ENCODE measurements at regions not wholly inside any gene's neighbourhood (a gene's known extent, or its start where the extent isn't known, plus 50 kb on each side); places are given as distances from the start of the nearest gene placed in this dataset.

DNA sequence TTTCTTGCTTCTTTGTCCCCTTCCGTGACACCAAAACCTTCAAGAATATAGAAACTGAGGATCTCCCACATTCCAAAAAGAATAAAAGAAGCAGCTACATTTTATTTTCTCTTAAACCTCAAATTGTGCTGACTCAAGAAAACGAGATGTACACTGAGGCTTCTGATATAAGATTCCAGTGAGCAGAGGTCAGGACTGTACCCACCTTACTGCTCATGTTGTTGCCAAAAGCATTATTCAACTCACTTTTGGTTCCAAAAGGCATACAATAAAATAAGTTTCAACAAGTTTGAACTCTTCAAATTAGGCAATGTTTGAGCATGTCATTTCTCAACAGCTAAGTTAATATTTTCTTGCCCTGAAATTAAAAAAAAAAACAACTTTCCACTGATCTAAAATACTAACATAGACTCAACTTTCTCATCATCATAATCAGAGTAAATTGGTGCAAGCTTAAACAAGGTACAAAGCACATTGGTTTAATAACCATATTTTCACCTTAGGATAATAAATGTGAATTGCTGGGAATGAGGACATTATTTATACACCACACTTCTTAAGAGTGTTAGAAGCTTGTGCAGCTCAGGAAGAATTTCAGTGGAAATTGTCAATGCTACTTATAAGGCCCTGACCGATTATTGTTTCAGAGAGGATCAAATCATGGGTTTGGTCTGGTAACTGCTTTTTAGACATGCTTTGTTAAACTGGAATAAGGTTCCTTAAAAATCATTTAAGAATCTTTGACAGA, 629.0 kb upstream of the IGFBP3 start:
- Histone ChIP-seq H3K36me3 (ENCODE audit: insufficient read depth, low read length) (no peaks in the 10 kb centered on the region), H3K27me3 (ENCODE audit: insufficient read depth, low read length) (no peaks in the 10 kb centered on the region), H3K9ac (ENCODE audit: low read length) (no peak overlapping the region), H3K9me3 (ENCODE audit: insufficient read depth, low read depth, low read length) (no peaks in the 10 kb centered on the region), H3K79me2 (ENCODE audit: insufficient read depth, low read length) (no peaks in the 10 kb centered on the region), H3K4me2 (ENCODE audit: low read length) (no peak overlapping the region), H4K20me1 (ENCODE audit: insufficient read depth, low read length) (no peaks in the 10 kb centered on the region), H3K4me1 (ENCODE audit: insufficient read depth, low read length) (peaks cover 16% of the 10 kb centered on the region), H2AFZ (ENCODE audit: low read depth, low read length) (no peak overlapping the region), H3K27ac (ENCODE audit: low read depth, low read length) (no peak overlapping the region), H3K4me3 (ENCODE audit: insufficient read depth, low read depth, low read length) (no peak overlapping the region)
- H3K27me3 Mint-ChIP-seq (ENCODE audit: low read depth, unreplicated experiment): no peaks in the 10 kb centered on the region
- no peak for DNase-seq (ENCODE audit: low read depth)
- no peaks in the 10 kb centered on the region for H3K9me3 Mint-ChIP-seq (ENCODE audit: unreplicated experiment)
- FAIRE-seq: no peak
- no peak overlapping the region for H3K4me3 Mint-ChIP-seq (ENCODE audit: unreplicated experiment)
- H3K4me1 Mint-ChIP-seq (ENCODE audit: low read depth, unreplicated experiment): peaks cover 15% of the 10 kb centered on the region
- TF ChIP-seq EZH2 (IDR thresholded peaks at IDR 0.05; ENCODE audit: insufficient read depth, low read length): no peak
- TF ChIP-seq, protein P1, sequence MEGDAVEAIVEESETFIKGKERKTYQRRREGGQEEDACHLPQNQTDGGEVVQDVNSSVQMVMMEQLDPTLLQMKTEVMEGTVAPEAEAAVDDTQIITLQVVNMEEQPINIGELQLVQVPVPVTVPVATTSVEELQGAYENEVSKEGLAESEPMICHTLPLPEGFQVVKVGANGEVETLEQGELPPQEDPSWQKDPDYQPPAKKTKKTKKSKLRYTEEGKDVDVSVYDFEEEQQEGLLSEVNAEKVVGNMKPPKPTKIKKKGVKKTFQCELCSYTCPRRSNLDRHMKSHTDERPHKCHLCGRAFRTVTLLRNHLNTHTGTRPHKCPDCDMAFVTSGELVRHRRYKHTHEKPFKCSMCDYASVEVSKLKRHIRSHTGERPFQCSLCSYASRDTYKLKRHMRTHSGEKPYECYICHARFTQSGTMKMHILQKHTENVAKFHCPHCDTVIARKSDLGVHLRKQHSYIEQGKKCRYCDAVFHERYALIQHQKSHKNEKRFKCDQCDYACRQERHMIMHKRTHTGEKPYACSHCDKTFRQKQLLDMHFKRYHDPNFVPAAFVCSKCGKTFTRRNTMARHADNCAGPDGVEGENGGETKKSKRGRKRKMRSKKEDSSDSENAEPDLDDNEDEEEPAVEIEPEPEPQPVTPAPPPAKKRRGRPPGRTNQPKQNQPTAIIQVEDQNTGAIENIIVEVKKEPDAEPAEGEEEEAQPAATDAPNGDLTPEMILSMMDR (IDR thresholded peaks at IDR 0.05; ENCODE audit: insufficient read depth, low read depth, low read length): no peak
- no peak overlapping the region for H3K27ac Mint-ChIP-seq (ENCODE audit: unreplicated experiment)
- no peaks in the 10 kb centered on the region for H3K36me3 Mint-ChIP-seq (ENCODE audit: low read depth, unreplicated experiment)

GRCh38 chr7:46549347-46549746, 628.3 kb upstream of the IGFBP3 start:
- Mint-ChIP-seq H3K4me1 (ENCODE audit: low read depth, unreplicated experiment) (peaks cover 14% of the 10 kb centered on the region), H3K9me3 (ENCODE audit: unreplicated experiment) (no peaks in the 10 kb centered on the region), H3K4me3 (ENCODE audit: unreplicated experiment) (no peak overlapping the region), H3K36me3 (ENCODE audit: low read depth, unreplicated experiment) (no peaks in the 10 kb centered on the region), H3K27me3 (ENCODE audit: low read depth, unreplicated experiment) (no peaks in the 10 kb centered on the region), H3K27ac (ENCODE audit: unreplicated experiment) (no peak overlapping the region)
- TF ChIP-seq, protein P1 (IDR thresholded peaks at IDR 0.05; ENCODE audit: insufficient read depth, low read depth, low read length): no peak
- no peak for TF ChIP-seq EZH2 (IDR thresholded peaks at IDR 0.05; ENCODE audit: insufficient read depth, low read length)
- H3K4me3 ChIP-seq (ENCODE audit: insufficient read depth, low read depth, low read length): no peak overlapping the region
- no peaks in the 10 kb centered on the region for H3K9me3 ChIP-seq (ENCODE audit: insufficient read depth, low read depth, low read length)
- no peak overlapping the region for H3K9ac ChIP-seq (ENCODE audit: low read length)
- no peak overlapping the region for H3K27ac ChIP-seq (ENCODE audit: low read depth, low read length)
- no peak for DNase-seq (ENCODE audit: low read depth)
- no peak for FAIRE-seq
- no peaks in the 10 kb centered on the region for H3K79me2 ChIP-seq (ENCODE audit: insufficient read depth, low read length)
- no peaks in the 10 kb centered on the region for H3K27me3 ChIP-seq (ENCODE audit: insufficient read depth, low read length)
- H3K4me1 ChIP-seq (ENCODE audit: insufficient read depth, low read length): peaks cover 19% of the 10 kb centered on the region
- no peak overlapping the region for H2AFZ ChIP-seq (ENCODE audit: low read depth, low read length)
- H4K20me1 ChIP-seq (ENCODE audit: insufficient read depth, low read length): no peaks in the 10 kb centered on the region
- no peak overlapping the region for H3K4me2 ChIP-seq (ENCODE audit: low read length)
- no peaks in the 10 kb centered on the region for H3K36me3 ChIP-seq (ENCODE audit: insufficient read depth, low read length)

DNA sequence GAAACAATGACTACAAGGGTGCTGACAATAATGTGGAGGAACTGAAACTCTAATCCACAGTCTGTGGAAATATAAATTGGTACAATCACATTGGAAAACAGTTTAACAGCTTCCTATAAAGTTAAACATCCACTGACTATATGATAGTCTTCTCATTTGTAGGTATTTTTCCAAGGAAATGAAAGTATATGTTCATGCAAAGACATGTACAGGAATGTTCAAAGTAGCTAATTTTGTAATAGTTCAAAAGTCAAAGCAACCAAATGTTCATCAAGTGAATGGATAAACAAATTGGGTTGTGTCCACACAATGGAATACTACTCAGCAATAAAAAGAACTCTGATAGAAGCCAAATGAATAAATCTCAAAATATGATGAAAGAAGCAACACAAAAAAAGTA, 626.0 kb upstream of the IGFBP3 start:
- peaks cover 18% of the 10 kb centered on the region for H3K4me1 Mint-ChIP-seq (ENCODE audit: low read depth, unreplicated experiment)
- no peaks in the 10 kb centered on the region for H3K9me3 Mint-ChIP-seq (ENCODE audit: unreplicated experiment)
- H4K20me1 ChIP-seq (ENCODE audit: insufficient read depth, low read length): no peaks in the 10 kb centered on the region
- DNase-seq (ENCODE audit: low read depth) (no peak), FAIRE-seq (peak; percentile 26)
- H2AFZ ChIP-seq (ENCODE audit: low read depth, low read length): no peak overlapping the region
- peaks cover 28% of the 10 kb centered on the region for H3K4me1 ChIP-seq (ENCODE audit: insufficient read depth, low read length)
- no peak overlapping the region for H3K27ac ChIP-seq (ENCODE audit: low read depth, low read length)
- no peaks in the 10 kb centered on the region for H3K79me2 ChIP-seq (ENCODE audit: insufficient read depth, low read length)
- H3K9ac ChIP-seq (ENCODE audit: low read length): no peak overlapping the region
- no peaks in the 10 kb centered on the region for H3K9me3 ChIP-seq (ENCODE audit: insufficient read depth, low read depth, low read length)
- H3K4me3 Mint-ChIP-seq (ENCODE audit: unreplicated experiment): no peak overlapping the region
- no peaks in the 10 kb centered on the region for H3K36me3 ChIP-seq (ENCODE audit: insufficient read depth, low read length)
- no peaks in the 10 kb centered on the region for H3K27me3 ChIP-seq (ENCODE audit: insufficient read depth, low read length)
- no peak for TF ChIP-seq EZH2 (IDR thresholded peaks at IDR 0.05; ENCODE audit: insufficient read depth, low read length)
- TF ChIP-seq, protein P1 (IDR thresholded peaks at IDR 0.05; ENCODE audit: insufficient read depth, low read depth, low read length): no peak
- no peaks in the 10 kb centered on the region for H3K36me3 Mint-ChIP-seq (ENCODE audit: low read depth, unreplicated experiment)
- H3K27me3 Mint-ChIP-seq (ENCODE audit: low read depth, unreplicated experiment): no peaks in the 10 kb centered on the region
- H3K4me2 ChIP-seq (ENCODE audit: low read length): no peak overlapping the region
- H3K27ac Mint-ChIP-seq (ENCODE audit: unreplicated experiment): no peak overlapping the region
- H3K4me3 ChIP-seq (ENCODE audit: insufficient read depth, low read depth, low read length): no peak overlapping the region
